ENCODE measurements at regions not wholly inside any gene's neighbourhood (a gene's known extent, or its start where the extent isn't known, plus 50 kb on each side); places are given as distances from the start of the nearest gene placed in this dataset.

- no peaks in the 10 kb centered on the region for H3K9me3 ChIP-seq (ENCODE audit: low read depth, low read length, poor library complexity, severe bottlenecking)
- H3K4me3 ChIP-seq (ENCODE audit: low read depth, low read length, poor library complexity, severe bottlenecking), result no peak overlapping the region
- H3K36me3 ChIP-seq (ENCODE audit: insufficient read depth, low read length, poor library complexity, severe bottlenecking), result no peaks in the 10 kb centered on the region
- intact Hi-C loops (cut with micrococcal nuclease; ENCODE audit: unreplicated experiment), result no loop called here
- H3K4me1 ChIP-seq (ENCODE audit: insufficient read depth, low read length, poor library complexity, severe bottlenecking), result no peaks in the 10 kb centered on the region
- no peak overlapping the region for H3K27ac ChIP-seq (ENCODE audit: low read depth, low read length, poor library complexity, severe bottlenecking)
- H3K27me3 ChIP-seq (replicated peaks; ENCODE audit: insufficient read depth, low read depth, low read length, poor library complexity), result no peaks in the 10 kb centered on the region
- BruUV-seq (replicated peaks), result no TSS peak
- CTCF ChIA-PET, result no interaction called here
- DNase-seq (ENCODE audit: low spot score), result peak; percentile 18
- POLR2A ChIA-PET (ENCODE audit: low non-redundant PET), result no interaction called here
- TF ChIP-seq EZH2 (IDR thresholded peaks at IDR 0.05; ENCODE audit: borderline replicate concordance, low read depth, low read length, poor library complexity, severe bottlenecking) (no peak), CTCF (conservative IDR thresholded peaks at IDR 0.05; ENCODE audit: low read depth, low read length) (peak; percentile 69)
Observed at GRCh38 chr4:12724510-12724909, 759.6 kb downstream of the RAB28 start.

- Histone ChIP-seq H3K4me3 (ENCODE audit: low read depth, low read length, poor library complexity, severe bottlenecking) (no peak overlapping the region), H3K27me3 (replicated peaks; ENCODE audit: insufficient read depth, low read depth, low read length, poor library complexity) (no peaks in the 10 kb centered on the region), H3K36me3 (ENCODE audit: insufficient read depth, low read length, poor library complexity, severe bottlenecking) (no peaks in the 10 kb centered on the region), H3K27ac (ENCODE audit: low read depth, low read length, poor library complexity, severe bottlenecking) (no peak overlapping the region), H3K9me3 (ENCODE audit: low read depth, low read length, poor library complexity, severe bottlenecking) (no peaks in the 10 kb centered on the region), H3K4me1 (ENCODE audit: insufficient read depth, low read length, poor library complexity, severe bottlenecking) (no peaks in the 10 kb centered on the region)
- peak; percentile 3 for DNase-seq (ENCODE audit: low spot score)
- ChIA-PET POLR2A (ENCODE audit: low non-redundant PET) (no interaction called here), CTCF (interaction anchor here (0.7 kb wide), 1 partner anchor 1625 kb away, joined by 3 read pairs; no protein-coding TSS in a partner anchor)
- no TSS peak for BruUV-seq (replicated peaks)
- intact Hi-C loops (cut with micrococcal nuclease; ENCODE audit: unreplicated experiment), result no loop called here
- TF ChIP-seq EZH2 (IDR thresholded peaks at IDR 0.05; ENCODE audit: borderline replicate concordance, low read depth, low read length, poor library complexity, severe bottlenecking) (no peak), CTCF (conservative IDR thresholded peaks at IDR 0.05; ENCODE audit: low read depth, low read length) (peak; percentile 35; the same call in 1 of the 2 replicates)
Observed at GRCh38 chr4:12723849-12724447, 760.2 kb downstream of the RAB28 start.

GRCh38 chr4:12716896-12717295 lies 767.2 kb downstream of the RAB28 start:
- no TSS peak for BruUV-seq (replicated peaks)
- H3K4me1 ChIP-seq (ENCODE audit: insufficient read depth, low read length, poor library complexity, severe bottlenecking), result no peaks in the 10 kb centered on the region
- no peaks in the 10 kb centered on the region for H3K9me3 ChIP-seq (ENCODE audit: low read depth, low read length, poor library complexity, severe bottlenecking)
- POLR2A ChIA-PET (ENCODE audit: low non-redundant PET), result no interaction called here
- TF ChIP-seq EZH2 (IDR thresholded peaks at IDR 0.05; ENCODE audit: borderline replicate concordance, low read depth, low read length, poor library complexity, severe bottlenecking) (no peak), CTCF (conservative IDR thresholded peaks at IDR 0.05; ENCODE audit: low read depth, low read length) (no peak)
- DNase-seq (ENCODE audit: low spot score), result no peak
- CTCF ChIA-PET, result no interaction called here
- no peaks in the 10 kb centered on the region for H3K27me3 ChIP-seq (replicated peaks; ENCODE audit: insufficient read depth, low read depth, low read length, poor library complexity)
- H3K27ac ChIP-seq (ENCODE audit: low read depth, low read length, poor library complexity, severe bottlenecking), result no peak overlapping the region
- no peaks in the 10 kb centered on the region for H3K36me3 ChIP-seq (ENCODE audit: insufficient read depth, low read length, poor library complexity, severe bottlenecking)
- no peak overlapping the region for H3K4me3 ChIP-seq (ENCODE audit: low read depth, low read length, poor library complexity, severe bottlenecking)
- intact Hi-C loops (cut with micrococcal nuclease; ENCODE audit: unreplicated experiment), result no loop called here

All from A673 (cell line).